Erythroblast (primary cell): ENCODE measurements at regions not wholly inside any gene's neighbourhood (a gene's known extent, or its start where the extent isn't known, plus 50 kb on each side); places are given as distances from the start of the nearest gene placed in this dataset.

Source experiments
- GATA1 ChIP-seq: IDR thresholded peaks from 2 replicates; pipeline ENCODE4 v1.6.1; 2011; ENCODE audit warnings: low read depth, mild to moderate bottlenecking, control low read depth, low read length, moderate library complexity
- POLR2A ChIP-seq: IDR thresholded peaks from 2 replicates; pipeline ENCODE4 v1.6.1; 2011; ENCODE audit warnings: mild to moderate bottlenecking, low read length

DNA sequence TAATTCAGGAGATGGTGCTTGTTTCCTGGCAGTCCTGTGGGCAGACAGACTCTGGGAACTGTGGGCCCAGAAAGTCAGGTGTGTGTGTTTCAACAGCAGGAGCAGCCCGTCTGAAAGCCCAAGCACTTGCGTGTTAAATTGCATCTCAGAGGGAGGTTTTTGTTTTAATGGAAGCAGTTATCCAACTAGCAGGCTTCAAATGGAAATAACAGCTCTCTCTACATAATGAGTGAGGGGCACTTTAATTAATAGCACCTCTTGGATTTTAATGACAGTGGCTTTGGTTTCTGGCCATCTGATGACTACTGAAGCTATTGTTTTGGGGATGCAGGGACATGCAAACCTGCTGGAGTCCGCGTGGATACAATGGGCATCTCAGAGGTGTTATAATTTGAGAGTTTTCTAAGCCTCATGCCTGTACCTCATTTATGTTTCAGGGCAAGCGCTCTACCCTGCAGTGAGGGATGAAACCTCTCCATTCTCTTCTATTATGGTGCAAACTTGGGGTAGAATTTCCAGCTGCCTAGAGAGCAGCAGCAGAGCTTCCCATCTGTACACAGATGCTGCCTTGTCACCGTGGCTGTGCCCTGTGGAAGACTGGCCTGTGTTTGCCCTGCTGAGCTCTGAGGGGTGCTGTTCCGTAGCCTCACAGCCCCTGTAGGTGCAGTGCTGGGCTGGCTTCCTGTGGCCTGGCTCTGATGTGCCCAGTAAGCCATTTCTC lies 206.6 kb upstream of the GPR26 start:
- TF ChIP-seq POLR2A = no peak
- TF ChIP-seq GATA1 = no peak
